ENCODE measurements at regions not wholly inside any gene's neighbourhood (a gene's known extent, or its start where the extent isn't known, plus 50 kb on each side); places are given as distances from the start of the nearest gene placed in this dataset.

DNA sequence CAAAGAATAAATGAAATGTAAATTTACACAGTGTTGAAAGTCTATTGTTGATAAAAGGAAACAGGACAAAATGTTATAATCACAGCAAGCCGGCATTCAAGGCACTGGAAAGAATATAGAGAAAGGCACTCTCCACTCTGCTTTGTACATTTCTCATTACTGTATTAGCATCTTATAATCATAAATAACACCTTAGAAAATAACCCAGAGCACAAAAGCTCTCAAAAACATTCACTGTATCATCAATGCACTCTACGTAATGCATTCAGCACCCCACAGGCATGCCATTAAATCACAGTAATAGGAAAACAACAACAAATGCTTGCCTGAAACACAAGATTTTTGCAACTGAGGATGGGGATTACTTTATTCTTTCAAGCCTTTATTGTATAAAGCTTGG is 75.3 kb upstream of the TRPC3 start:
- no peak for DNase-seq

DNA sequence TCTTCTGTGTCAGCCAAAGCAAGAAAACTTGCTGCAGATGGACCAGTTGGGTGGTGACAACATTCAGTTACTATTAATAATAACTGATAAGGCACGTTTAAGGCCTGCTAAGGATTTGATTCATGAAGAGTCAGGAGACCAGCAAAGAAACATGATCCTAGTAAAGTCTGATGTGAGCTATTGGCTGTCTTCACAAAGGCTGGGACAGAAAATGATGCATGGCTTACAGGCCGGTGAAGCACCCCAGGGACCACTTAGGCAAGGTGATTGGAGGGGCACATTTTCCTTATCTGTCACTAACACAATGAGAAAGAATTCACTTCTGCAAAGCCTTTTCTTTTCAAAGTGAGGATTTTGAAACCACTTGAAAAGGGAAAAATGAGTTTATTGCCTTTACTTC is 65.4 kb upstream of the TRPC3 start:
- DNase-seq: no peak

GRCh38 chr4:122015203-122015602 is 63.3 kb upstream of the TRPC3 start:
- DNase-seq: no peak

DNA sequence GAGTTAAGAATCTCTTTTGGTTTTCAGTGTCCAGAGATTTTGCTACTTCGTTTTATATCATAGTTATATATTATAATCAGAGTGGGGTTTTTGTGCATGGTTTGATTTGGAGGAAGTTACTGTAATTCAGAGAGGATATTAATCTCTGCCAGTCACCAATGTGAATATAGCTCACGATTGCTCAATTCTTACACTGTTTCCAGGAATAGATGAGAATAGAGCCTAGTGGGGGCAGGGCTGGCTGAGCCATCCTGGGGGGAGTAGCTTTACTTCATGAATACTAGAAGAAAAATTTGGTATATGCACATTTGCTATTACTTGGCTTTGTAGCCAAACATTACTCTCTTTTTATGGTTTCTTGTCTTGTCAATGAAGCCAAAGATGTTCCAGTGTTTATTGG is 60.9 kb upstream of the TRPC3 start:
- DNase-seq: no peak

- peak; percentile 6 for DNase-seq
Measured at GRCh38 chr4:122010610-122011009, 58.8 kb upstream of the TRPC3 start.

DNA sequence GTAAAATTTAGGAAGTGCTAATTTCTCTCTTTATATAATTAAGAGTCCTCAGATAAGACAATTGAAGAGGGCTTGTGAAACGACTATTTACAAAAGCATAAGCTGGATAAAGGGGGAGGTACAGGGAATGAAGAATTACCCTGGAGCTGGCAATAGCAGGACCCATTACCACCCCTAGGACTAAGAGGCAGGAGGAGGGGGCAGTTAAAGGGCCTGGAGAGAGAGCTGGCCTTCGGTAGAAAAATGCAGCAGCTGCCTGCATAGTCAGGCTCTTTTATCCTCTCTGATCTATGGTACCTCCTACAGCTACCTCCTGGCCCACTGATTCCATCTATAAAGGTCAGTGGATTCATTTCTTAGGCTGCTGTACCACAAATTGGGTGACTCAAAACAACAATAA is 57.7 kb upstream of the TRPC3 start:
- no peak for DNase-seq

GRCh38 chr4:122007016-122007415 is 55.2 kb upstream of the TRPC3 start:
- DNase-seq: no peak

- no peak for DNase-seq
Measured at GRCh38 chr4:122005064-122005755, 53.4 kb upstream of the TRPC3 start.

DNA sequence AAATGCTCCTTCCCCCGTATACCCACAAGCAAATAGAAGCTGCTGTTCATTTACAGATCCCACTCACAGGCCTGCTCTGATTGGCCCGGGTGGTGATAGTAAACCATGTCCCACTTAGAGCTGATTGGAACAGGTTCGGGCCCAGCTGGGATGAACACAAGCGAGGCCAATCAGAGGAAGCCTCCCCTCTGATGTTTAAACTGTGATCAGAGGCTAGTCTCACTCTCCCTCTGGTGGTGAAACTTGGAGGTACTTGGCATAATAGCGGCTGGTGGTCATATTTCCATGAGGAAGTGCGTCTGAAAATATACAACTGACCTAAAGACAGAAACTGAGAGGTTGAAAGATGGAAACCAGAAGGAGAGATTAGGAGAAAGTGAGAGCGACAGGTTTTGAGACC is 51.5 kb upstream of the TRPC3 start:
- DNase-seq: peak; percentile 18

Measured in DMS153 (cell line).